ENCODE measurements at regions not wholly inside any gene's neighbourhood (a gene's known extent, or its start where the extent isn't known, plus 50 kb on each side); places are given as distances from the start of the nearest gene placed in this dataset.

- TF ChIP-seq GATA2 (IDR thresholded peaks at IDR 0.05; ENCODE audit: low read depth, low read length) (no peak), GATA3 (IDR thresholded peaks at IDR 0.05; ENCODE audit: low read depth, low read length) (no peak)
Measured at GRCh38 chr2:66852953-66853352, 418.0 kb downstream of the MEIS1 start.

Measured in SH-SY5Y (cell line).